ENCODE measurements at regions not wholly inside any gene's neighbourhood (a gene's known extent, or its start where the extent isn't known, plus 50 kb on each side); places are given as distances from the start of the nearest gene placed in this dataset.

DNA sequence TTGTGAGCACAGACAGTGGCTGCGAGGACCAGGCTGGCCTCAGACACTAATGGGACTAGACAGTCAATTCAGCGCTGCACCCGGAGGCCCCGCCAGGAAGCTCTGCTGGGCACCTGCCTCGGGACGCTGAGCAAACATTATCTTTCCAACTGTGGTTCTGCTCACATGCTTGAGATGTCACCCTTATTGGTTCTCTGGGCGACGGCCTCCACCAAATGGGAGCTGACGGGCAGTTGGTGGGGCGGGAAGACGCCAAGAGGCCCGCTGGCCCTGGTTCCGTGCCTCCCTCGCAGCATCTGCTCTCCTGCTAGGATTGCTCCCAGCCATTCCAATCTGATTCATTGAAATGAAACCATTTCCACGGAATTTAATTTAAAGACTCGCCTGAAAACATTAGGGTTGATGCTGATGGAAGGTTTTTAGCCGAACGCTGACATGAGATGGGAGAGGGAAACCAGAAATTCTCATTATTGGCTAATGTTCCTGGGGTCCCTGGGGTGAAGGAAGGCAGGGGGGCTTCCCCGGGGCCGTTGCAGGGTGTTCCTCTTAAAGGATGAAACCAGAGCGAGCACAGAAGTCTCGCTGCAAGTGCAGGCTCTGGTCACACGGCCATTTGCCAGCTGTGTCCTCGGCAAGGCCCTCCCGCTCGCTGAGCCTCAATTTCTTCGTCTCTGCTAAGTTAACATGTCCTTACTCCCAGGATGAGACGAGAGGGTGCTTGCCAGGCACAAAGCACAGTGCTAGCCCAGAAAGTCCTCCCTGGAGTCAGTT, 512.2 kb downstream of the NPHP4 start:
- intact Hi-C loops (cut with micrococcal nuclease; ENCODE audit: unreplicated experiment): no loop called here
- no TSS peak for BruUV-seq (replicated peaks)
- no peaks in the 10 kb centered on the region for H3K9me3 Mint-ChIP-seq (ENCODE audit: low read depth, unreplicated experiment)
- no peak overlapping the region for H3K4me3 Mint-ChIP-seq (ENCODE audit: low read depth, unreplicated experiment)
- H3K27me3 Mint-ChIP-seq (ENCODE audit: unreplicated experiment): peaks cover 11% of the 10 kb centered on the region
- CTCF ChIA-PET: no interaction called here
- DNase-seq: no peak
- TF ChIP-seq, protein P1, sequence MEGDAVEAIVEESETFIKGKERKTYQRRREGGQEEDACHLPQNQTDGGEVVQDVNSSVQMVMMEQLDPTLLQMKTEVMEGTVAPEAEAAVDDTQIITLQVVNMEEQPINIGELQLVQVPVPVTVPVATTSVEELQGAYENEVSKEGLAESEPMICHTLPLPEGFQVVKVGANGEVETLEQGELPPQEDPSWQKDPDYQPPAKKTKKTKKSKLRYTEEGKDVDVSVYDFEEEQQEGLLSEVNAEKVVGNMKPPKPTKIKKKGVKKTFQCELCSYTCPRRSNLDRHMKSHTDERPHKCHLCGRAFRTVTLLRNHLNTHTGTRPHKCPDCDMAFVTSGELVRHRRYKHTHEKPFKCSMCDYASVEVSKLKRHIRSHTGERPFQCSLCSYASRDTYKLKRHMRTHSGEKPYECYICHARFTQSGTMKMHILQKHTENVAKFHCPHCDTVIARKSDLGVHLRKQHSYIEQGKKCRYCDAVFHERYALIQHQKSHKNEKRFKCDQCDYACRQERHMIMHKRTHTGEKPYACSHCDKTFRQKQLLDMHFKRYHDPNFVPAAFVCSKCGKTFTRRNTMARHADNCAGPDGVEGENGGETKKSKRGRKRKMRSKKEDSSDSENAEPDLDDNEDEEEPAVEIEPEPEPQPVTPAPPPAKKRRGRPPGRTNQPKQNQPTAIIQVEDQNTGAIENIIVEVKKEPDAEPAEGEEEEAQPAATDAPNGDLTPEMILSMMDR (IDR thresholded peaks at IDR 0.05; ENCODE audit: unreplicated experiment): no peak
- H3K36me3 Mint-ChIP-seq (ENCODE audit: insufficient read depth, unreplicated experiment): no peaks in the 10 kb centered on the region
- no peak overlapping the region for H3K27ac Mint-ChIP-seq (ENCODE audit: unreplicated experiment)
- H3K4me1 Mint-ChIP-seq (ENCODE audit: low read depth, unreplicated experiment): no peaks in the 10 kb centered on the region

DNA sequence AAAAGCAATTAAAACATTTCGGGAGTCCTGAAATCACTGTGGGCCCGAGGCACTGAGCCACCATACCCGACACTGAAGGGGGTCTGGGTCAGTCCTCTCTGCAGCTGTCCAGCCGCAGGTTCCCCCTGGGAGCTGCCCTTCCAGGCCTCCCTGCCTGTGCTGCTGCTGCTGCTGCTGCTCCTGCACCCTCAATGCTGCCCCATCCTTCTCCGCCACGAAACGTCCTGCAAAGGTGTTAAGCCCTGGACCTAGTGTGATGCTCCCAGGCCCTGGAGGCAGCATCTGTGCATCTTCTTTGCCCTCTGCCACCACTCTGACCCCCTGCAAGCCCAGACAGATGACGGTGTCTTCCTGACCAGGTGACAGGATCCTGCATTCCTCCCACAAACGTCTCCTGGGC, 513.3 kb downstream of the NPHP4 start:
- H3K9me3 Mint-ChIP-seq (ENCODE audit: low read depth, unreplicated experiment): no peaks in the 10 kb centered on the region
- no TSS peak for BruUV-seq (replicated peaks)
- no peak for DNase-seq
- CTCF ChIA-PET: no interaction called here
- H3K4me3 Mint-ChIP-seq (ENCODE audit: low read depth, unreplicated experiment): no peak overlapping the region
- H3K27me3 Mint-ChIP-seq (ENCODE audit: unreplicated experiment): peaks cover under 1% of the 10 kb centered on the region
- no peaks in the 10 kb centered on the region for H3K36me3 Mint-ChIP-seq (ENCODE audit: insufficient read depth, unreplicated experiment)
- no peaks in the 10 kb centered on the region for H3K4me1 Mint-ChIP-seq (ENCODE audit: low read depth, unreplicated experiment)
- TF ChIP-seq, protein P1 (IDR thresholded peaks at IDR 0.05; ENCODE audit: unreplicated experiment): no peak
- intact Hi-C loops (cut with micrococcal nuclease; ENCODE audit: unreplicated experiment): no loop called here
- no peak overlapping the region for H3K27ac Mint-ChIP-seq (ENCODE audit: unreplicated experiment)

DNA sequence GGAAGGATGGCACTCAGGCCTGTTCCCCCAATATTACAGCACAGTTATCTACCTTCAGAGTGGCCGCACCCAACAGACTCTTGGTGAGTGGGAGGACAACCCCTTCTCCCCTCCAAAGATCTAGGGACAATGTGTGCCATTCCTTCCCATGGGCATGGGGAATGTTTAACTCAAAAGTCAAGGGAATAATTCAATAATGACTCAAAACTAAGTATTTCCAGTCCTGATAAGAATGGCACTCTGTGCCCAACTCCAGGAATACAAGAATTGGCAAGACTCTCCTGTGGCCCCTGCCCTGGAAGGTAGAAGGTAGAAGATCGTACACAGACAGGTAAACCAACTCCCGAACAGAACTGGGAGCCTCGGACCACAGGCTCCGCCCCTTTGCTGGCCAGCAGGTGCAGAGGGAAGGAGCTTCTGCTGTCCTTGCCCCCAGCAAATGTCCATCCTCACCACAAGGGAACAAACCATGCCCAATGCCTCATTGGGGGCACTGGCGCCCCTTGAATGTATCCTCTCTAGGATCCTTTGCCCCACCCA, 514.0 kb downstream of the NPHP4 start:
- Mint-ChIP-seq H3K4me1 (ENCODE audit: low read depth, unreplicated experiment) (no peaks in the 10 kb centered on the region), H3K27me3 (ENCODE audit: unreplicated experiment) (no peaks in the 10 kb centered on the region), H3K4me3 (ENCODE audit: low read depth, unreplicated experiment) (no peak overlapping the region), H3K27ac (ENCODE audit: unreplicated experiment) (no peak overlapping the region), H3K9me3 (ENCODE audit: low read depth, unreplicated experiment) (no peaks in the 10 kb centered on the region), H3K36me3 (ENCODE audit: insufficient read depth, unreplicated experiment) (no peaks in the 10 kb centered on the region)
- CTCF ChIA-PET: no interaction called here
- BruUV-seq (replicated peaks): no TSS peak
- no peak for DNase-seq
- TF ChIP-seq, protein P1 (IDR thresholded peaks at IDR 0.05; ENCODE audit: unreplicated experiment): no peak
- intact Hi-C loops (cut with micrococcal nuclease; ENCODE audit: unreplicated experiment): no loop called here

DNA sequence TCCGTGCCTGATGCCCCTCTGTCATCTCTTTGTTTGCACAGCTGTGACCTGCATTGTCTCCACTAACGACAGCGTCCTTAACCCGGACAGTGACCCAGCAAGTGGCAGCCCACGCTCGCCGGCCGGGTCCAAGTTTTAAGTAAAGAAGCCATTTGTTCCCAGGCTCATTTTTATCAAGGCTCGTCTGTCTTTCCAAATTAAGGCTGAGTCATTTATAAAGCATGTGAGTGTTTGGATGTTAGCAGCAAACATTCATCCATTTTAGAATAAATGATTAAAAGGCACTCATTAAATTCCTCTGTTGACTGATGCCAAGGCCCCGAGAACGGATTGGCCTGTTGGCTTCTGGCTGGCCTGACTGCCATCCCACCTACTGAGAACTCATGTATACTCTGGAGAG, 514.5 kb downstream of the NPHP4 start:
- intact Hi-C loops (cut with micrococcal nuclease; ENCODE audit: unreplicated experiment): no loop called here
- TF ChIP-seq, protein P1 (IDR thresholded peaks at IDR 0.05; ENCODE audit: unreplicated experiment): no peak
- Mint-ChIP-seq H3K27ac (ENCODE audit: unreplicated experiment) (no peak overlapping the region), H3K36me3 (ENCODE audit: insufficient read depth, unreplicated experiment) (no peaks in the 10 kb centered on the region), H3K4me3 (ENCODE audit: low read depth, unreplicated experiment) (no peak overlapping the region), H3K27me3 (ENCODE audit: unreplicated experiment) (no peaks in the 10 kb centered on the region), H3K4me1 (ENCODE audit: low read depth, unreplicated experiment) (no peaks in the 10 kb centered on the region), H3K9me3 (ENCODE audit: low read depth, unreplicated experiment) (no peaks in the 10 kb centered on the region)
- BruUV-seq (replicated peaks): no TSS peak
- CTCF ChIA-PET: no interaction called here
- no peak for DNase-seq
